GM10266 (cell line): ENCODE measurements at regions not wholly inside any gene's neighbourhood (a gene's known extent, or its start where the extent isn't known, plus 50 kb on each side); places are given as distances from the start of the nearest gene placed in this dataset.

ENCODE experiments used
- DNase-seq: peaks from one replicate; pipeline ENCODE4 v3.0.0; 2012; ENCODE audit errors: extremely low spot score
- CTCF ChIP-seq: IDR thresholded peaks from 2 replicates; pipeline ENCODE4 v1.5.1; 2012; ENCODE audit warnings: mild to moderate bottlenecking, low read depth; ENCODE audit not compliant: control insufficient read depth, insufficient read depth; ENCODE audit errors: missing control alignments

DNA sequence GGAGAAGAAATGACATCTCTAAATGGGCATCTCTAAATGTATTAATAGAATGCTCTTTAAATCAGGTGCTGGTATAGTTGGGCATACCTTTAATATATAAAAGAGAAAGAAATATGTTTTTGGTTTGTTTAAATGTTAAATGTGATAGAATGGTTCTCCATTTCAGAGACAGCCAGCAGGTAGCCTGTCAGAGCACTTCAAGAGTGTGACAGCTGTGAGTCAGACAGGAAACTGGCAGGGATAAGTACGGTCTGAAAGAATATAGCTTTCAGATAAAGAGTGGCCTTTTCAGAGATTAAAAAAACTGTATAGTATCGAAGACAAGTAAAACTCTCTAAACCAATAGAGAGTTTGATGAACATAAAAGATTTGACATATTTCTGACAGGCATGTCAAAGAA, 654.1 kb downstream of the IGSF11 start:
- TF ChIP-seq CTCF = no peak
- DNase-seq = no peak

- DNase-seq = no peak
- no peak for TF ChIP-seq CTCF
These were observed 638.2 kb downstream of the IGSF11 start for GRCh38 chr3:118396491-118396890.

DNA sequence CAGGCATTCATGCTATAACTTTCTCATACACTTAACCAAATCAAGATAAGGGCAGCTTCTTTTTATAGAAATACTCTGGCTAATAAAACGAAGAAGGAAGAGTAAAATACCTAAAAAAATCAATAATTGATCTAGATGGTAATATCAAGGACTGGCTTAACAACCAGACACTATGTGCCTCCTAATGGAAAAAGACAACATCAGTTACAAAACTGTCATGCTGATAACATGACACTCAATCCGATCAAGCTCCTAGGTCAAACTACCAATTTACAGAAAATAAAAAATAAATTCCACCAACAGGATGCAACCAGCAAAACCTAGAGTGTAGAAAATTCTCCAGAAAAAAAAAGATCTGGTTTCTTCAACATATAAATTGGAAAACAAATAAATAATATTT, 634.6 kb downstream of the IGSF11 start:
- no peak for DNase-seq
- TF ChIP-seq CTCF = no peak

DNA sequence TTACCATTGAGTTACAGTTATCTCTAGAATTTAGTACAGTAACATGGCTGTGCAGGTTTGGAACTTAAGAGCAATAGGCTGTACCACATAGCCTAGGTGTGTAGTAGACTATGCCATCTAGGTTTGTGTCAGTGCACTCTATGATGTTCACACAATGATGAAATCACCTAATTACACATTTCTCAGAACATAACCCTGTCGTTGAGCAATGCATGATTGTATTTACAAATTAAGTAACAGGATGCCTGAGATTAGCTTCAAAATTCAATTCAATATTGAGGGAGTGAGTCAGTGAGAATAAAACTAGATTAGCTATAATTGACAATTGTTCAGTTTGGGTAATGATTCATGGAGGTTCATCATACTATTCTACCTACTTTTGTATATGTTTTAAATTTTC, 633.8 kb downstream of the IGSF11 start:
- no peak for DNase-seq
- no peak for TF ChIP-seq CTCF

DNA sequence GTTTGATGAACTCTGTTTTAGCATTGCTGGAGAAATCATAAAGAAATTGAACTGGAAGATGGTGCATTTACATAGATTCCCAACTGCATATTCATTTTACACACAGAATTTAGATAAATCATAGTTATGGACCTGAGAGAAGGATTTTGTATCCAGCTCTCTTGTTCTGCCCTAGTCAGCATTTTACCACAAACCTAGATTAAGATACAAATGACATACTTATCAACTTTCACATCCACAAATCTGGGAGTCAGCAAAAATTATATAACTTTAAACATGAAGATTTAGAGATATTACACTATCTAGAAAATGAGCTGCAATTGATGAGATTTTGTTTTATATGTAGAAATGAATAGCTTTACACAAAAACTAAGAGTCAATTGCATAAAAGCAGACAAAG, 632.8 kb downstream of the IGSF11 start:
- TF ChIP-seq CTCF = no peak
- DNase-seq = no peak

DNA sequence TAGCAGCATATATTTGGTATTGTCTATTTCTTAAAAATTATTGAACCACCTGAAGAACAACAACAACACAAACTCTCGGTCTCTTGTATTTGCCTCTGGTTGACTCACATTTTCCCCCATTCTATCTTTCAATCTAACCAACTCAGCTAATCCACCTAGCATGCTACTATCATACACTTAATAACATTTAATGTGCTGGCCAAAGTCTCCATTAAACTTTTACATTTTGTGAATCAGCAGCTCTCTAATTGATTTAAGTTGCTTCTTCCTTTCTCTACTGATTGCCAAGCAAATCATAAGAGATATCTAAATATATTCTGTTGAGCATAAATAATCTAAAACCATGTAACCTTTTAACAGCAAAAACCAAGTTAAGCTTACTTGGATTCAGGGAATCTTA, 631.7 kb downstream of the IGSF11 start:
- DNase-seq = no peak
- no peak for TF ChIP-seq CTCF

DNA sequence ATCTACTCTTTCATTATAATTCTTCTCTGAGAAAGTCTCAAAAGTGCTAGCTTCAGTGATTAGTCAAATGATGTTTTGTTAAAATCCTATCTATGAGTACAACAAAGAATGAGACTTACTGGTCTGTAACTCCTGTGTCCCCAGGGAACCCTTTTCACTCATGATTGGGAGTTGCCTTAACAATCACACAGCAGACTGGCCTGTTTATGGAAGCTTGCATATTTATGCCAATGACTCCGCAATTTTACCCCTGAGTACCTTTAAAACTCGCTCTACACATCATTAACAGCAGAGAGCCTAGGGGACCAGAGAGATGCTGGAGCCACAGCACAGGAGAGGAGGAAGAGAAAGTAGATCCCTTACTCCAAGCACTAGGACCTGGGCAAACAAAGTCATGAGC, 628.1 kb downstream of the IGSF11 start:
- no peak for DNase-seq
- TF ChIP-seq CTCF = no peak
